GM21576 (cell line): ENCODE measurements at regions not wholly inside any gene's neighbourhood (a gene's known extent, or its start where the extent isn't known, plus 50 kb on each side); places are given as distances from the start of the nearest gene placed in this dataset.

Experiments used
- ATAC-seq: cut with Tn5 transposase; IDR thresholded peaks from one replicate; pipeline ENCODE4 v1.9.1; 2021; ENCODE audit warnings: mild to moderate bottlenecking, moderate library complexity; ENCODE audit not compliant: unreplicated experiment

GRCh38 chr2:125837128-125837527, 818.8 kb upstream of the GYPC start:
- no peak for ATAC-seq

GRCh38 chr2:125837611-125838010, 818.3 kb upstream of the GYPC start:
- no peak for ATAC-seq

GRCh38 chr2:125839945-125840344, 816.0 kb upstream of the GYPC start:
- no peak for ATAC-seq

- no peak for ATAC-seq
These were observed 813.9 kb upstream of the GYPC start for GRCh38 chr2:125842041-125842440.

- ATAC-seq, result no peak
These were observed 805.4 kb upstream of the GYPC start for GRCh38 chr2:125850541-125850940.

- ATAC-seq, result no peak
These were observed 803.6 kb upstream of the GYPC start for GRCh38 chr2:125852364-125852763.

- no peak for ATAC-seq
These were observed 802.3 kb upstream of the GYPC start for GRCh38 chr2:125853626-125854025.

- no peak for ATAC-seq
These were observed 800.8 kb upstream of the GYPC start for GRCh38 chr2:125855204-125855603.

- ATAC-seq, result no peak
These were observed 797.8 kb upstream of the GYPC start for GRCh38 chr2:125857971-125858794.

GRCh38 chr2:125861461-125861860, 794.5 kb upstream of the GYPC start:
- ATAC-seq, result no peak

- ATAC-seq, result no peak
These were observed 788.0 kb upstream of the GYPC start for GRCh38 chr2:125867908-125868307.

- ATAC-seq, result no peak
These were observed 785.7 kb upstream of the GYPC start for GRCh38 chr2:125870264-125870663.

GRCh38 chr2:125870746-125871145, 785.2 kb upstream of the GYPC start:
- ATAC-seq, result no peak

- ATAC-seq, result no peak
These were observed 781.4 kb upstream of the GYPC start for GRCh38 chr2:125874564-125874963.

GRCh38 chr2:125885340-125885739, 770.6 kb upstream of the GYPC start:
- ATAC-seq, result no peak

- ATAC-seq, result no peak
These were observed 769.8 kb upstream of the GYPC start for GRCh38 chr2:125886153-125886552.

GRCh38 chr2:125901278-125901677, 754.7 kb upstream of the GYPC start:
- no peak for ATAC-seq

- no peak for ATAC-seq
These were observed 729.9 kb upstream of the GYPC start for GRCh38 chr2:125925891-125926546.

- ATAC-seq, result no peak
These were observed 720.4 kb upstream of the GYPC start for GRCh38 chr2:125935559-125935958.

GRCh38 chr2:125942585-125943424, 713.2 kb upstream of the GYPC start:
- ATAC-seq, result no peak

GRCh38 chr2:125959047-125959446, 696.9 kb upstream of the GYPC start:
- no peak for ATAC-seq

GRCh38 chr2:125961739-125962138, 694.2 kb upstream of the GYPC start:
- no peak for ATAC-seq
